Fibroblast of villous mesenchyme (primary cell): ENCODE measurements at regions not wholly inside any gene's neighbourhood (a gene's known extent, or its start where the extent isn't known, plus 50 kb on each side); places are given as distances from the start of the nearest gene placed in this dataset.
A peak's percentile ranks its signal among the peaks of the same experiment; 100 is the strongest.

Experiments used
- DNase-seq: peaks from one replicate; pipeline ENCODE4 v3.0.0-alpha.2; 2010; ENCODE audit warnings: low read depth
- H3K4me3 ChIP-seq: 2 replicates; pipeline ENCODE4 v1.5.1; 2011; ENCODE audit warnings: low read depth, mild to moderate bottlenecking, low read length
- TF ChIP-seq, protein P1 (sequence below): IDR thresholded peaks from 2 replicates; pipeline ENCODE4 v1.5.1; 2012; ENCODE audit warnings: low read depth, mild to moderate bottlenecking, low read length; ENCODE audit not compliant: insufficient read depth

DNA sequence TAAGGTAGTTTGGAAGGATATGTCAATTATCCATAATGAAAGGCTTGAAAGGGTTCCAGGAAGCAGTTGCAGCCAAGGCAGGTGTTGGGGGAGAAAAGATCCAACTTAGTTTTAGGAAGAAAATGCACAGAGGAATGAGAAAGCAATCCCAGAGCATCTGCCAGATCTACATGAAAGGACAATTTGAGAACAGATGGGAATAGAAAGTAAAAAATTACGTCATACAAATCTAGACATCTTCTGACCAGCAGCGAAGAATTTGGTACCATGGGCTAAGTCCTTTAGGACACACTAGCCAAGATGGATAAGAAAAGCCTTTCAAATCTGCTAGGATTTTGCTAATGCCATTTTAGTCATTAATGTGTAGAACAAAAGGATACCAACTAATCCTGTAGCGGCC lies 244.1 kb upstream of the PRR16 start:
- no peak for DNase-seq
- no peak overlapping the region for H3K4me3 ChIP-seq

DNA sequence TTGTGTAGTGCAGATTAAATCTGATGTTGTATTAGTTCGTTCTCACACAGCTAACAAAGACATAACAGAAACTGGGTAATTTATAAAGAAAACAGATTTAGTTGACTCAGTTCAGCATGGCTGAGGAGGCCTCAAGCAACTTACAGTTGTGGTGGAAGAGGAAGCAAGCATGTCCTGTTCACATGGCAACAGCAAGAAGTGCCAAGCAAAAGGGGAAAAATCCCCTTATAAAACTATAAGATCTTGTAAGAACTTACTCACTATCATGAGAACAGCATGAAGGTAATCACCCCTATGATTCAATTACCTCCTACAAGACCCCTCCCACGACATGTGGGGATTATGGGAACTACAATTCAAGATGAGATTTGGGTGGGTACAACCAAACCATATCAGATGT lies 238.6 kb upstream of the PRR16 start:
- DNase-seq, result no peak
- no peak overlapping the region for H3K4me3 ChIP-seq
- TF ChIP-seq, protein P1, sequence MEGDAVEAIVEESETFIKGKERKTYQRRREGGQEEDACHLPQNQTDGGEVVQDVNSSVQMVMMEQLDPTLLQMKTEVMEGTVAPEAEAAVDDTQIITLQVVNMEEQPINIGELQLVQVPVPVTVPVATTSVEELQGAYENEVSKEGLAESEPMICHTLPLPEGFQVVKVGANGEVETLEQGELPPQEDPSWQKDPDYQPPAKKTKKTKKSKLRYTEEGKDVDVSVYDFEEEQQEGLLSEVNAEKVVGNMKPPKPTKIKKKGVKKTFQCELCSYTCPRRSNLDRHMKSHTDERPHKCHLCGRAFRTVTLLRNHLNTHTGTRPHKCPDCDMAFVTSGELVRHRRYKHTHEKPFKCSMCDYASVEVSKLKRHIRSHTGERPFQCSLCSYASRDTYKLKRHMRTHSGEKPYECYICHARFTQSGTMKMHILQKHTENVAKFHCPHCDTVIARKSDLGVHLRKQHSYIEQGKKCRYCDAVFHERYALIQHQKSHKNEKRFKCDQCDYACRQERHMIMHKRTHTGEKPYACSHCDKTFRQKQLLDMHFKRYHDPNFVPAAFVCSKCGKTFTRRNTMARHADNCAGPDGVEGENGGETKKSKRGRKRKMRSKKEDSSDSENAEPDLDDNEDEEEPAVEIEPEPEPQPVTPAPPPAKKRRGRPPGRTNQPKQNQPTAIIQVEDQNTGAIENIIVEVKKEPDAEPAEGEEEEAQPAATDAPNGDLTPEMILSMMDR, result no peak

More for the DNA sequence above, 244.1 kb upstream of the PRR16 start:
- TF ChIP-seq, protein P1, result no peak

DNA sequence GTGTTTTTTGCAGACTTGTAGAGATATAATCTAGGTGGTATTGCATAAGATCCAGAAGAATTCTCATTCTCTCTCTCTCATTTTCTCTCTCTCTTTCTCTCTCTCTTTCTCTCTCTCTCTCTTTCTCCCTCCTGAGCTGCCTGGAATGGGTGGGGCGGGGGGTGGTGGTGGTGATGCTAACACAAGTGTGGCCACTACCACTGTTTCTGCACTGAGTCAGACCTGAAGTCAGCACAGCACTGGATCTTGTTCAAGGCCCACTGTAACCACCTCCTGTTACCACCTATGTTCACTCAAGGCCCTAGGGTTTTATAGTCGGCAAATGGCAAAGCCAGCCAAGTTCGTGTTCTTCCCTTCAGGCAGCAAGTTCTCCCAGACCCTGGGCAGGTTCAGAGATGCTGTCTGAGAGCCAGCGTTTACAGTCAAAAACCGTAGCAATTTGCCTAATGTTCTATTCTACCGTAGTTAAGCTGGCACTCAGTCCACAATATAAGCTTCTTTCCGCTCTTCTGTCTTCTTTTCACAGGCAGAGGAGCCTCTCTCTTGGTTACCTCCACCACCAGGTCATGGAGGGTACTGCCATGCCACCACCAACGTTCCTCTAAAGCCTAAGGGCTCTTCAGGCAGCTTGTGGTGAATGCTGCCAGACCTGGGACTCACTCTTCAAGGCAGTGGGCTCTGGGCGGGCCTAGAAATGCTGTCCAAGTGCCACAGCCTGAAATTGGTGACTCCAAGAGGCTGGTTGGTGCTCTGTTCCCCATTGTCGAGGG lies 235.7 kb upstream of the PRR16 start:
- no peak overlapping the region for H3K4me3 ChIP-seq
- TF ChIP-seq, protein P1, result no peak
- DNase-seq, result no peak

DNA sequence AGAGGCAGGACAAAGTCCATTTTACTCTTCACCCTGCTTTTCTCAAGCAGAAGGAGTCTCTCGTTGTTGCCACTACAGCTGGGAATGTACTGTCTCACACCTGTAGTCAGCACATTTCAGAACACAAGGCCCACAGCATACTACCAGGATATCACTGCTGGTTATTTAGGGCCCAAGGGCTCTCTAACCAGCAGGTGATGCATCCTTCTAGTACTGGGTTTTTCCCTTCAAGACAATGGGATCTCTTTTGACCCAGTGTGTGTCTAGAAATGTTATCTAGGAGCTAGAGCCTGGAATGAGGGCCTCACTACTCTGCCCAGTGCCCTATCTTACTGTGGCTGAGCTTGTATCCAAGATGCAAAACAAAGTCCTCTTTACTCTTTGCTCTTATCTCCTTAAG lies 235.1 kb upstream of the PRR16 start:
- H3K4me3 ChIP-seq, result no peak overlapping the region
- TF ChIP-seq, protein P1, result no peak
- DNase-seq, result no peak

DNA sequence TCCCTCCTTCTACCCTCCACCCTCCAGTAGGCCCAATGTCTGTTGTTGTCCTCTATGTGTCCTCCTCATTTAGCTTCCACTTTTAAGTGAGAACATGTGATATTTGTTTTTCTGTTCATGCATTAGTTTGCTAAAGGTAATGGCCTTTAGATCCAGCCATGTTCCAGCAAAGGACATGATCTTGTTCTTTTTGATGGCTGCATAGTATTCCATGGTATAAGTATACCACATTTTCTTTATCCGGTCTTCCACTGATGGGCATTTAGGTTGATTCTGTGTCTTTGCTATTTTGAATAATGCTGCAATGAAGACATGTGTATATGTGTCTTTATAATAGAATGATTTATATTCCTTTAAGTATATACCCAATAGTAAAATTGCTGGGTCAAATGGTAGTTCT lies 232.5 kb upstream of the PRR16 start:
- TF ChIP-seq, protein P1, result no peak
- no peak for DNase-seq
- H3K4me3 ChIP-seq, result no peak overlapping the region

DNA sequence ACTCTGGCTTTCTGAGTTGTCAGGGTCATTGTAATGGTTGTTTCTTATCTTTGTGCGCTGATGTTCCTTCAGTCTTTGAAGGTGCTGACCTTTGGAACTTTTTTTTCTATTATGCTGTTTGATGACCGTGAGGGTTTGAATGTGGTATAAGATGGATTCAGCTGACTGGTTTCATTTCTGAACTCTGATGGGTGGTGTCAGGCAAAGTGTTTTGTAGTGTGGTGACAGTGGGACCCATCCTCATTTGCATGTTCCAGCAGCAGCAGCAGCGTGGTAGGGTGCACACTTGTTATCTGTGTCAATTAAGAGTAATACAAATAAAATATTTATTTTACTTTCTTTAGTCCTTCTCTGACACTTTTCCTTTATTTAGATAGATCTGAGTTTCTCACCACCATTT lies 227.7 kb upstream of the PRR16 start:
- TF ChIP-seq, protein P1, result no peak
- DNase-seq, result no peak
- H3K4me3 ChIP-seq, result no peak overlapping the region

DNA sequence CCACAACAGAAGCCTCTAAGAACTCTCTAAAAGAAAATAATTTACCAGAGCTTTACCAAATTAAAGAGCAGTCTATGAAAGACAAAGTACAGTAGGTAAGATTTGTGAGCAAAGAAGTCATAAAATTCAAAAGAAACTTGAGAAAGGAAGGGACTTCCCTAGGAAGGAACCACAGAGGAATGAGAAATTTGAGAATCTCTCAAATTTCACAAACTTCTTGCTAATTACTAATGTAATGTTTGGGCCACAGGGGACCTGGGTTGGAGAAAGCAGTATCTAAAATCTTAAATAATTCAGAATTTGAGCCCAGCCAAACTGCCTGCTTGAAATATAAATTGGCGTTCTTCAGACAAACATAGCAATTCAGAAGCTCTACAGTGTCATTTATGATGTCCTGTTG lies 225.0 kb upstream of the PRR16 start:
- TF ChIP-seq, protein P1, result no peak
- H3K4me3 ChIP-seq, result no peak overlapping the region
- DNase-seq, result peak; percentile 7
